GM19455 (cell line): ENCODE measurements at regions not wholly inside any gene's neighbourhood (a gene's known extent, or its start where the extent isn't known, plus 50 kb on each side); places are given as distances from the start of the nearest gene placed in this dataset.

Experiments used
- ATAC-seq: cut with Tn5 transposase; IDR thresholded peaks from one replicate; pipeline ENCODE4 v1.9.1; 2021; ENCODE audit not compliant: unreplicated experiment

- ATAC-seq = no peak
Measured at GRCh38 chr17:79326814-79327213, 252.2 kb downstream of the ENGASE start.

DNA sequence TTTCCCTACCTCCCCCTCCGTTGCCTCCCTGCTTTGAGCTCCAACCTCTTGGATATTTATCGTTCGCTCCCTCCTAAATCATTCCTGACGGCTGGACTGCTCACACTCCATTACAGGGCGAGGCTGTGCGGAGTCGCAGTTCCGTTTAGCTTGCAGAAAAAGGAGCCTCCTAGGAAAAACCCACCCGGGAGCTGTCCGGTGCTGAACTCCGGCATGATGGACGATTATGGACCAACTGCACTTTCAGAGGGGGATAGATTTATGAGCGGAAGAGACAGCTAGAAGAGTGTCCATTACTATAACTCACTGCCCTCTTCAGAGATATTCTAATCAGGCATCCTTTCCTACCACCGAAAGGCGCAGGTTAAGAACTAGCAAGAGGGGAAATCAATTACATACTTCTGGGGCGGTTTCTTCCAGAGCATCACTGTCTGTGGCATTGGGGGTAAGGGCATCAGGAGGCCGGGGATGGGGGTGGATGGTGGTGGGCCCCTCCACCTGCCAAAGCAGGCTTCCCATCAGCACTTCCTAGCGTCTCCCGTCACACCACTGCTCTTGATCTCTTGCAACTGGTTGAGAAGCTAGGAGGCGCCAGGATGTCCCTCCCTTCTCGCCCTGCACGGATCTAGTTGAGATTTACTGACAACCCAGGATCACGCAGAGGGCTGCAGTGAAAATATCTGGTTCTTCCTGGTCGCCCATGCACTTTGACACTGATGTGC lies 251.2 kb downstream of the ENGASE start:
- ATAC-seq = no peak

GRCh38 chr17:79324194-79324593 lies 249.6 kb downstream of the ENGASE start:
- ATAC-seq = no peak

- no peak for ATAC-seq
Measured at GRCh38 chr17:79323566-79323965, 248.9 kb downstream of the ENGASE start.

GRCh38 chr17:79322211-79323123 lies 247.8 kb downstream of the ENGASE start:
- no peak for ATAC-seq

DNA sequence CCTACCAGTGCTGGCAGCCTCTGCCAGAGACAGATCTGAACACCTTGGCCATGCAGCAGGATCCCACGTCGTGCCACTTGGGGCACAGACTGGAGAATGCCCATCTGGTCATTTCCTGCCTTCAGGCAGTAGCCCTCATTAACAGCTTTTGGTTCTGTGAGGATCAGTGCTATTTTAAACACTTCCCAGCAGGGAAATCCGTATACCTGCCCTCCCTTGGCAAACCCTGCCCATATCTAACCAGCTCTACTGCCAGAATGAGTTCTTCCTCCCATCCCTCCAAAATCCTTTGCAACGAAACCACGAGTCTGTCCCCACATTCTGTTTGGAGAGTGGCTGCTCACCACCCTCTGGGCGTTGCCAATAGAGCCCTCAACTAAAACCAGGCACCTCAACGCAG lies 245.7 kb downstream of the ENGASE start:
- ATAC-seq = no peak

- no peak for ATAC-seq
Measured at GRCh38 chr17:79317916-79318315, 243.3 kb downstream of the ENGASE start.

- ATAC-seq = no peak
Measured at GRCh38 chr17:79316805-79317204, 242.2 kb downstream of the ENGASE start.

- no peak for ATAC-seq
Measured at GRCh38 chr17:79315358-79316105, 240.9 kb downstream of the ENGASE start.

DNA sequence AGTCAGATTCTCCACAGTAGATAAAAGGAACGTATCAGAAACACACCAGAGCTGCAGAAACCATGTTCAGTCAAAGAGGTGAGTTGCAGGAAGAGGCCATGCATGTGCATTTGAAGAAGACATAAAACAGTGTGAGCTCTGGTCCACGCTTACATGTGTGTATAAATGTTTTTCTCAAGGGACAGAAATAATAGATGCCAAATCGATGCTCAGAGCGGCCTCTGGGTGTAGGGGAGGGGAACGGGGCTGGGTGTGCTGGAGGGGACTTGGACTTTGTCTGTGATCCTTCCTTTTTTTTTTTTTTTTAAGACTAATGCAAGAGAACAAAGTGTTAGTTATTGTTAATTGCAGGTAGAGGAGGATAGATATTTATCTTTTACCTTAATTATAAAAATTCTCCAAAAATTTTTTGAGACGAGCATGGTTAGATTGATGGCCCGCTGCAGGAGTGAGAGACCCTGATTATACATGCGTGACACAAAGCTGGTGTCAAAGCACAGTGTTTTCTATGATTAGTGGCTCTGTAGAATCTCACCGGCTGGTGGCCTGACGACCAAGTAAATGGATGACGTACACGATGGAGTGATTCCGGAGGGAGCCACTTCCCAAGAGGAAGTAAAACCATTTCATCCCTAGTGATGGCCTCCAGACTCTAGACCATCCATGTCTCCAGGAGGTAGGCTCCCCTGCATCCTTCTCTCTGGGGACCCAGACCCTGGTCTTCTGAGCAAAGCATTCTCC lies 240.2 kb downstream of the ENGASE start:
- ATAC-seq = no peak

DNA sequence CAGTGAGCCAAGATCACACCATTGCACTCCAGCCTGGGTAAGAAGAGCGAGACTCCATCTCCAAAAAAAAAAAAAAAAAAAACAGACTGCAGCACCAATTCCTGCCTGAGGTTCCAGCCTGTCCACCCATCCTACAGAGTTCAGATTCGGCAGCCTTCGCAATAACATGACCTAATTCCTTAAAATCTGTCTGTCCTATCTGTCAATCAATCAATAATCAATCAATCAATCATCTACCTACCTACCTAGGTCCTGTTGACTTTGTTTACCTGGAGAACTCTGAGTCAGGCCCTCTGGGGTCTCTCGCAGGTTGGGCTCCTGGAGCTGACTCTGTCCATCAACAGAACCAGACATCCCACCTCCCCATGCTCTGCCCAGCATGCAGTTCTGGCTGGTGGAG lies 236.7 kb downstream of the ENGASE start:
- no peak for ATAC-seq

DNA sequence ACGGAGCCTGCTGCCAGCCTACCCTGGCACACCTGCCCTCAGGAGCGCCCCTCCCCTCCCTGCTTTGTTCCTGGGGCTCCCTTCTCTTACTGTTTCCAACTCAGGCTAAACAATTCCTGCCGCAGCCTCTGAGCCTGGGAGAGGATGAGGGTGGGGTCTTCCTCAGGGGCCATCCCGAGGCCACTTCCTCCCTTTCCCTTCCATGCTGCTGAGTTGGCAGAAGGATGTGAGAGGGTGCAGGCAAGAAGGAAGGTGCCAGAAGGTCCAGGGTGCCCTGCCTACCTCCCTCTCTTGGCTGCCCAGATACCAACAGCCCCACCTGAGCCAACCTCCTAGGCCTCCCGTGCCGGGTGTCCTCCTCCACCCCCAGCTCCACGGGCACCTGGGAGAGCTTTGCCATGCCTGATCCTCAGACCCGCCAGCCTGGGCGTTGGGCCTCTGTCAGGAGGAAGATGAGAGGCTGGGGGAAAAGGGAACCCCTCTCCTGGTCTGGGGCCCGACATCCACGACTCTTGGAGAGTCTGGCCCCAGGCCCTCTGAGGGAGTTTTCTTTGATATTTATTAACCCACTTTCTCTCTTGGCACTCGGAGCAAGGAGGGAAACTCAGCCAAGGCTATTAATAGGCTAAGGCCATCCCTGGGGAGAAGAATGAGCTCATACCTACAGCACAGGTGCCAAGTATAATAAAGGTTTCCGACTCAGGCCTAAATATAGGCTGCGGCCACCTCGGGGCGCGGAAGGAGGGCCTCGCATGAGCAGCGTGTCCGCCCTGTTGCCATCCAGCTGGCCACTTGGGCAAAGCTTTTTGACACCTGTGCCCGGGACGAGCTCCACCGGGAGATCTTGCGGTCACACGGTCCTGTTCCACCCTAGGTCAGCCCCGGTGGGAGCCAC lies 232.0 kb downstream of the ENGASE start:
- ATAC-seq = no peak

GRCh38 chr17:79305768-79306423 lies 231.3 kb downstream of the ENGASE start:
- ATAC-seq = no peak

GRCh38 chr17:79305376-79305767 lies 230.7 kb downstream of the ENGASE start:
- no peak for ATAC-seq

GRCh38 chr17:79304884-79305283 lies 230.3 kb downstream of the ENGASE start:
- ATAC-seq = no peak

GRCh38 chr17:79303641-79304205 lies 229.1 kb downstream of the ENGASE start:
- ATAC-seq = no peak

- ATAC-seq = no peak
Measured at GRCh38 chr17:79301469-79301868, 226.8 kb downstream of the ENGASE start.

GRCh38 chr17:79299349-79299748 lies 224.7 kb downstream of the ENGASE start:
- ATAC-seq = no peak

DNA sequence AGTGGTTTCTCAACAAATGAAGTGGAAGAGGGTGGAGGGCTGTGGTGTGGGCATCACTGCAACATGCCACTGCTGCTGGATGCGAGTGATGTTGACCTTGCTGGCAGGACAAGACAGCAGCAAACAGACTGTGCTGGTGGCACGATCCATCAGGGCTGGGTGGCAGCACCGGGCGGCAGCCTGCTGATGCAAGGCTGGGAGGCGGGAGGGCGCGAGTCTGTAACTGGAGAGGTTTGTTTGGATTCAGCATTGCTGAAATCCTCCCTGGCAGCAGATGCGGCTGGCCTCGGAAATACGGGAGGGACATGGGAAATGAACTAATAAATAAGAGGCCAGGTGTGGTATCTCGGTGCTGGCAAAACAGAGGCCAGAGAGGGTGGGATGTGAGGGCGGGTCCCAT lies 224.2 kb downstream of the ENGASE start:
- ATAC-seq = no peak
